NCI-H2107 treated with DMSO at 0.1 percent for 48 hours (cell line): ENCODE measurements at regions not wholly inside any gene's neighbourhood (a gene's known extent, or its start where the extent isn't known, plus 50 kb on each side); places are given as distances from the start of the nearest gene placed in this dataset.
"Not testable (repeated sequence)": the region's sequence is repeated elsewhere in the genome, so short reads cannot be mapped to it uniquely, and the experiment has no call there.

ENCODE experiments used
- DNase-seq: peaks from one replicate; lab custom pipeline; 2025; ENCODE audit not compliant: unreplicated experiment; lab: John Stamatoyannopoulos, UW

GRCh38 chr16:25566183-25566582 lies 125.6 kb upstream of the HS3ST4 start:
- no peak for DNase-seq

GRCh38 chr16:25563700-25564099 lies 128.1 kb upstream of the HS3ST4 start:
- no peak for DNase-seq

GRCh38 chr16:25561723-25562122 lies 130.0 kb upstream of the HS3ST4 start:
- not testable (repeated sequence) for DNase-seq

GRCh38 chr16:25556968-25557312 lies 134.8 kb upstream of the HS3ST4 start:
- not testable (repeated sequence) for DNase-seq

GRCh38 chr16:25556289-25556967 lies 135.3 kb upstream of the HS3ST4 start:
- DNase-seq, result not testable (repeated sequence)

GRCh38 chr16:25553711-25554436 lies 137.9 kb upstream of the HS3ST4 start:
- DNase-seq, result no peak

GRCh38 chr16:25550647-25551046 lies 141.1 kb upstream of the HS3ST4 start:
- no peak for DNase-seq

- DNase-seq, result no peak
Observed at GRCh38 chr16:25546791-25547190, 145.0 kb upstream of the HS3ST4 start.

- no peak for DNase-seq
Observed at GRCh38 chr16:25544294-25544693, 147.5 kb upstream of the HS3ST4 start.

GRCh38 chr16:25542306-25542705 lies 149.5 kb upstream of the HS3ST4 start:
- no peak for DNase-seq

GRCh38 chr16:25539767-25540166 lies 152.0 kb upstream of the HS3ST4 start:
- not testable (repeated sequence) for DNase-seq

GRCh38 chr16:25523183-25523582 lies 168.6 kb upstream of the HS3ST4 start:
- no peak for DNase-seq

- no peak for DNase-seq
Observed at GRCh38 chr16:25512041-25512440, 179.7 kb upstream of the HS3ST4 start.

GRCh38 chr16:25509456-25509855 lies 182.3 kb upstream of the HS3ST4 start:
- DNase-seq, result no peak

- no peak for DNase-seq
Observed at GRCh38 chr16:25501530-25502255, 190.1 kb upstream of the HS3ST4 start.

- DNase-seq, result no peak
Observed at GRCh38 chr16:25494292-25494691, 197.5 kb upstream of the HS3ST4 start.

- DNase-seq, result no peak
Observed at GRCh38 chr16:25493136-25493811, 198.5 kb upstream of the HS3ST4 start.

GRCh38 chr16:25488435-25488834 lies 203.3 kb upstream of the HS3ST4 start:
- no peak for DNase-seq

GRCh38 chr16:25487888-25488287 lies 203.9 kb upstream of the HS3ST4 start:
- no peak for DNase-seq

- DNase-seq, result no peak
Observed at GRCh38 chr16:25481636-25482035, 210.1 kb upstream of the HS3ST4 start.

- no peak for DNase-seq
Observed at GRCh38 chr16:25478476-25478875, 213.3 kb upstream of the HS3ST4 start.
